Thymus (tissue), 11 donors: ENCODE measurements at regions not wholly inside any gene's neighbourhood (a gene's known extent, or its start where the extent isn't known, plus 50 kb on each side); places are given as distances from the start of the nearest gene placed in this dataset.

Experiments
- DNase-seq, 9 donors: peaks; one replicate each; pipeline ENCODE4 v3.0.0-alpha.2; 2013; ENCODE audit warnings: low spot score in 9 of 9, low read depth in 6 of 9, missing footprints in 1 of 9
- H3K27ac ChIP-seq, 2 donors: one replicate each; pipeline ENCODE4 v1.5.1; 2013; ENCODE audit warnings: control low read depth in 1 of 2, low read depth in 1 of 2, low read length in 1 of 2, mild to moderate bottlenecking in 1 of 2, moderate library complexity in 1 of 2
- H3K27me3 ChIP-seq, 2 donors: one replicate each; pipeline ENCODE4 v1.5.1; 2013; ENCODE audit warnings: low read length in 1 of 2; ENCODE audit not compliant: control insufficient read depth in 2 of 2, insufficient read depth in 1 of 2
- H3K36me3 ChIP-seq, 2 donors: one replicate each; pipeline ENCODE4 v1.5.1; 2013; ENCODE audit warnings: low read length in 1 of 2, mild to moderate bottlenecking in 1 of 2, moderate library complexity in 1 of 2; ENCODE audit not compliant: control insufficient read depth in 2 of 2, insufficient read depth in 2 of 2
- H3K4me1 ChIP-seq, 2 donors: one replicate each; pipeline ENCODE4 v1.5.1; 2013; ENCODE audit warnings: low read length in 2 of 2; ENCODE audit not compliant: control insufficient read depth in 2 of 2, insufficient read depth in 2 of 2
- H3K4me3 ChIP-seq, 2 donors: one replicate each; pipeline ENCODE4 v1.5.1; 2013; ENCODE audit warnings: low read length in 2 of 2, control low read depth in 1 of 2, mild to moderate bottlenecking in 1 of 2
- H3K9me3 ChIP-seq, 2 donors: one replicate each; pipeline ENCODE4 v1.5.1; 2013; ENCODE audit warnings: low read length in 1 of 2, mild to moderate bottlenecking in 1 of 2; ENCODE audit not compliant: control insufficient read depth in 2 of 2, insufficient read depth in 1 of 2
- WGBS: extraction: QIAGEN DNeasy Blood & Tissue Kit; methylation state at CpG from one replicate; pipeline ENCODE4 v1.1.7; 2013; 5-methylcytosine and 5-hydroxymethylcytosine counted together
- donor health status: healthy.

DNA sequence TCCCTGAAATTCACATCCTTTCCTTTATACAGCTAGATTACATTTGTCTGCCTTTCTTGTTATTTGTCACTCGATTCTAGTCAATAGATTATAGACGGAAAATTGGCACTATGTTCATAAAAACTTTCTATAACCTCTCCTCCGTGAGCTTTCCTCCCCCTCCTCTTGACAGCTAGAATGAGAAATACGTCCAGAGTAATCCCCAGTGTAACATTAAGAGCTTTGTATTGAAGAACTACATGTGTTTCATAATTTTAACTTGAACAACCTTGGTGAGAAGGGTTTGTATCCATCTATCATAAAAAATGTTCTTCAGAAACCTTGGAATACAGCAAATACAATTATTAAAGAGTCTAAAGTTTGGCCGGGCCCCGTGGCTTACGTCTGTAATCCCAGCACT, 1707.4 kb downstream of the PCDH7 start:
- no peaks in the 10 kb centered on the region for H3K4me1 ChIP-seq
- no peak overlapping the region for H3K4me3 ChIP-seq
- H3K9me3 ChIP-seq = peaks cover 0 to 9% of the 10 kb centered on the region in 2 donors
- 91% methylated on average over 7 of the region's 7 CpGs for WGBS
- H3K27me3 ChIP-seq = no peaks in the 10 kb centered on the region
- H3K36me3 ChIP-seq = no peaks in the 10 kb centered on the region
- no peak overlapping the region for H3K27ac ChIP-seq
- no peak for DNase-seq

DNA sequence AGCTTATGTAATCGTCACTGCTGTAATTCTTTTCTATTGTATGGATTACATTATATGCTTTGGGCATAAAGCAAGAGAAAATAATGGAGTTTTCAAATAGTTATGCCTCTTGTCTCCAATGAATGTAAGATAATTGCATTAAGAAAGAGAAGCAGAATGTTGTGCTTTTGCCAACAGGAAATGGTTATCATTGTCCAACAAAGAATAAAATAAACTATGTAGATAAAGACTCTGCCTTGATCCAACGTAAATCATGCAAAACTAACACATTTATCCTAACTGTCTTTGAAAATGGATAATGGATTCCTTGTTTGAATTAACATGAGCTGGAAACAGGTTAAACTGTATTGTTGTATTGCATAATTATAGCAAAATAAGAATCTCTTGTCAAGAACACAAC, 1709.0 kb downstream of the PCDH7 start:
- 87% methylated on average over 2 of the region's 2 CpGs for WGBS
- no peak for DNase-seq
- Histone ChIP-seq H3K4me3 (no peak overlapping the region), H3K4me1 (no peaks in the 10 kb centered on the region), H3K36me3 (no peaks in the 10 kb centered on the region), H3K27me3 (no peaks in the 10 kb centered on the region), H3K27ac (no peak overlapping the region), H3K9me3 (peaks cover 0 to under 1% of the 10 kb centered on the region in 2 donors)

- Histone ChIP-seq H3K4me3 (no peak overlapping the region), H3K36me3 (no peaks in the 10 kb centered on the region), H3K9me3 (no peaks in the 10 kb centered on the region), H3K27me3 (no peaks in the 10 kb centered on the region), H3K27ac (no peak overlapping the region), H3K4me1 (no peaks in the 10 kb centered on the region)
- WGBS = 95% methylated on average over 2 of the region's 2 CpGs
- DNase-seq = no peak
These were observed 1715.1 kb downstream of the PCDH7 start for GRCh38 chr4:32435308-32435707.

GRCh38 chr4:32436816-32437215, 1716.6 kb downstream of the PCDH7 start:
- Histone ChIP-seq H3K4me1 (no peaks in the 10 kb centered on the region), H3K4me3 (no peak overlapping the region), H3K27ac (no peak overlapping the region), H3K36me3 (no peaks in the 10 kb centered on the region), H3K9me3 (no peaks in the 10 kb centered on the region), H3K27me3 (no peaks in the 10 kb centered on the region)
- 92% methylated on average over 3 of the region's 3 CpGs for WGBS
- DNase-seq = no peak

DNA sequence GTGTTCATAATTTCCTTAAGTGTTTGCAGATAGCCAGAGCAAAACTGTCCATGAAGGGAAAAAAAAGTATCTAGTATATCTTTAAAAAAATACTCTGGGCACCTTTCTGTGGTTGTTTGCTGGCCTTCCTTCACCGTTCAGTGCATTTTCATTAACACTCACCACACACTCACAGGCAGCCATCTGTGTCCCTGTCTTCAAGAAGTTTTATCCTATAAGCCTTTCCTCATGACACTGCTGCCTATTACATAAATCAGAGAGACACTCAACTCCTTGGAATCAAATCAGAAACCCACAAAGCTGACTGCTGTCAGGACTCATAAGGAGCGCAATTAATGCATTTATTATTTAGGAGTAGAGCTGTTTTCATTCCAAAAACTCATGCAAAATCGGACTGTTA, 1720.2 kb downstream of the PCDH7 start:
- Histone ChIP-seq H3K36me3 (no peaks in the 10 kb centered on the region), H3K27me3 (no peaks in the 10 kb centered on the region), H3K9me3 (no peaks in the 10 kb centered on the region), H3K4me1 (no peaks in the 10 kb centered on the region), H3K4me3 (no peak overlapping the region), H3K27ac (no peak overlapping the region)
- no peak for DNase-seq
- WGBS = 84% methylated on average over 3 of the region's 3 CpGs

- WGBS = 98% methylated on average over 1 of the region's 1 CpG
- H3K36me3 ChIP-seq = no peaks in the 10 kb centered on the region
- H3K9me3 ChIP-seq = no peaks in the 10 kb centered on the region
- H3K27ac ChIP-seq = no peak overlapping the region
- H3K4me3 ChIP-seq = no peak overlapping the region
- H3K27me3 ChIP-seq = no peaks in the 10 kb centered on the region
- H3K4me1 ChIP-seq = no peaks in the 10 kb centered on the region
- no peak for DNase-seq
These were observed 1734.3 kb downstream of the PCDH7 start for GRCh38 chr4:32454482-32454881.

- Histone ChIP-seq H3K27ac (no peak overlapping the region), H3K4me1 (no peaks in the 10 kb centered on the region), H3K9me3 (no peaks in the 10 kb centered on the region), H3K27me3 (no peaks in the 10 kb centered on the region), H3K4me3 (no peak overlapping the region), H3K36me3 (no peaks in the 10 kb centered on the region)
- 89% methylated on average over 2 of the region's 2 CpGs for WGBS
- no peak for DNase-seq
These were observed 1735.1 kb downstream of the PCDH7 start for GRCh38 chr4:32455231-32455630.

- WGBS = 96% methylated on average over 1 of the region's 1 CpG
- no peak for DNase-seq
- Histone ChIP-seq H3K36me3 (no peaks in the 10 kb centered on the region), H3K9me3 (no peaks in the 10 kb centered on the region), H3K4me3 (no peak overlapping the region), H3K4me1 (no peaks in the 10 kb centered on the region), H3K27ac (no peak overlapping the region), H3K27me3 (no peaks in the 10 kb centered on the region)
These were observed 1740.8 kb downstream of the PCDH7 start for GRCh38 chr4:32460972-32461371.

DNA sequence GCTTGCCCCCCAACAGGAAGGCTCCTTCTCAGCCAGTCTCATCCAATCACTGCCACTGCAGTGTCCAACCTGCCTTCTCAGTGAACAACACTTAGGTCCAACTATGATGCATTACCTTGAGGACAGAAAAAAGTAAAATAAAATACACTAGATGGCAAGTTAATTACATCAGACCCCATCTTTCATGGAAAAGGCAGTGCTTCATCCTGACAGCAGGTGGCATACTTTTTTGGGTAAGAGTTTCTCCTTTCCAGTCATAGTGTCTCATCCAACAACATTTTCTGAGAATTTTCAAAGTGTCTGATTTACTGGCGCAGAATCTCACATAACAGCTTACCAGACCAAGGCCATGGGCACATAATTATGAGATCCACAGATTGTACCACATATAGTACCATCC, 1742.8 kb downstream of the PCDH7 start:
- H3K9me3 ChIP-seq = no peaks in the 10 kb centered on the region
- WGBS = 95% methylated on average over 1 of the region's 1 CpG
- H3K4me1 ChIP-seq = no peaks in the 10 kb centered on the region
- H3K36me3 ChIP-seq = no peaks in the 10 kb centered on the region
- H3K27ac ChIP-seq = no peak overlapping the region
- no peak overlapping the region for H3K4me3 ChIP-seq
- no peak for DNase-seq
- H3K27me3 ChIP-seq = no peaks in the 10 kb centered on the region

DNA sequence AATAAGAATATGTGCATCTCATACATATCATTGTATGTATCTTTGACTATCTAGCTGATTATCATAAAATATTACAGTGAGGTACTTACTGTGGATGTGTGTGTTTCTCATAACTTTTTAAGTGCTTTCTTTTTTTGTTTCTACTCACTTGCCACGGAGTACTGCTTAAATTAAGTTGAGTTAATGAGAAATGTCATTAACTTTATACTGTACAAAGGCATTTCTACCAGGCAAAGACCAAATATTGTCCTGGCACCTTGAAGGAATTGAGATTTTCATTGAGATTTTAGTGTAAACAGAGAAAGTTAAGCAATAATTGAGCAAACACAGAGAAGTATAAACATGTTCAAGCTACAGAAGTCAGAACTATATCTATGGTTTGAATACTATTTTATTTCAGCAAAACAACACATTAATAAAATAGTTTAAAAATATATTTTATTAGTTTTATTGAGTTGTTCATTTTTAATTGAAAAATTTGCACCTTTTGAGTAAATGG, 1750.0 kb downstream of the PCDH7 start:
- H3K27me3 ChIP-seq = no peaks in the 10 kb centered on the region
- DNase-seq = no peak
- H3K36me3 ChIP-seq = no peaks in the 10 kb centered on the region
- H3K4me1 ChIP-seq = no peaks in the 10 kb centered on the region
- no peak overlapping the region for H3K27ac ChIP-seq
- H3K9me3 ChIP-seq = peaks cover 0 to 4% of the 10 kb centered on the region in 2 donors
- no peak overlapping the region for H3K4me3 ChIP-seq
- 87% methylated on average over 1 of the region's 1 CpG for WGBS
